Epithelial cell of proximal tubule (primary cell): ENCODE measurements at regions not wholly inside any gene's neighbourhood (a gene's known extent, or its start where the extent isn't known, plus 50 kb on each side); places are given as distances from the start of the nearest gene placed in this dataset.

ENCODE experiments used
- DNase-seq: peaks from one replicate; pipeline ENCODE4 v3.0.0-alpha.2; 2011; ENCODE audit warnings: low read depth
- H3K4me3 ChIP-seq: 2 replicates; pipeline ENCODE4 v1.5.1; 2011; ENCODE audit warnings: low read depth, mild to moderate bottlenecking, low read length
- TF ChIP-seq, protein P1 (sequence below): conservative IDR thresholded peaks from 2 replicates; pipeline ENCODE4 v1.5.1; 2012; ENCODE audit warnings: low read depth, mild to moderate bottlenecking, low read length

DNA sequence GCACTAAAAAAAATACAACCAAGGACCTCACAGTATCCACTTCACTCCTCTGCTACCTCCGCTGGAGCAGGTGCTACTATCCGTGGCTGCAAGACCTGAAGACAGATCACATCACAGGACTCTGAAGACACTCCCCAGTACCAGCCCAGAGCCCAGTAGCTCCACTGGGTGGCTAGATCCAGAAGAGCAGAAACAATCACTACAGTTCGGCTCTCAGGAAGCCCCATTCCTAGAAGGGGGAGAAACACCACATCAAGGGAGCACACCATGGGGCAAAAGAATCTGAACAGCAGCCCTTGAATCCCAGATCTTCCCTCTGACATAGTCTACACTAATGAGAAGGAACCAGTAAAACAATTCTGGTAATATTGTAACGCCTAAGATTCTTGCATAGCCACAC lies 494.0 kb upstream of the FAT3 start:
- DNase-seq = no peak
- no peak overlapping the region for H3K4me3 ChIP-seq
- TF ChIP-seq, protein P1, sequence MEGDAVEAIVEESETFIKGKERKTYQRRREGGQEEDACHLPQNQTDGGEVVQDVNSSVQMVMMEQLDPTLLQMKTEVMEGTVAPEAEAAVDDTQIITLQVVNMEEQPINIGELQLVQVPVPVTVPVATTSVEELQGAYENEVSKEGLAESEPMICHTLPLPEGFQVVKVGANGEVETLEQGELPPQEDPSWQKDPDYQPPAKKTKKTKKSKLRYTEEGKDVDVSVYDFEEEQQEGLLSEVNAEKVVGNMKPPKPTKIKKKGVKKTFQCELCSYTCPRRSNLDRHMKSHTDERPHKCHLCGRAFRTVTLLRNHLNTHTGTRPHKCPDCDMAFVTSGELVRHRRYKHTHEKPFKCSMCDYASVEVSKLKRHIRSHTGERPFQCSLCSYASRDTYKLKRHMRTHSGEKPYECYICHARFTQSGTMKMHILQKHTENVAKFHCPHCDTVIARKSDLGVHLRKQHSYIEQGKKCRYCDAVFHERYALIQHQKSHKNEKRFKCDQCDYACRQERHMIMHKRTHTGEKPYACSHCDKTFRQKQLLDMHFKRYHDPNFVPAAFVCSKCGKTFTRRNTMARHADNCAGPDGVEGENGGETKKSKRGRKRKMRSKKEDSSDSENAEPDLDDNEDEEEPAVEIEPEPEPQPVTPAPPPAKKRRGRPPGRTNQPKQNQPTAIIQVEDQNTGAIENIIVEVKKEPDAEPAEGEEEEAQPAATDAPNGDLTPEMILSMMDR = no peak

DNA sequence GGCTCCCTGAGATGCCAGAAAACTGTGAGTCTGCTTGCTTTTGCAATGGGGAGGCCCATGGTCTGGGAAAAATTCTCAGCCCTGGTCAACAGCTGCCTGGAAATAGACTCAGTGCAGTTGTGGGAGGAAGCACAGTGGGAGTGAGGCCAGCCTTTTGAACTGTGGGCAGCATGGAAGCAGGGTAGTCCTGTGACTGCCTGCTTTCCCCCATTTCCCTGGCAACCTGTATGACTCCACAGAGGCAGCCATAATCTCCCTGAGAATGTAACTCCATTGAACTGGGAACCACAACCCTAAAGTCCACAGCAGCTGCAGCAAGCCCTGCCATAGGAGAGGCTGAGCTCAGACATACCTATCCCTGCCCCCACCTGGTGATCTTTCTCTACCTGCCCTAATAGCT lies 494.6 kb upstream of the FAT3 start:
- TF ChIP-seq, protein P1 = no peak

DNA sequence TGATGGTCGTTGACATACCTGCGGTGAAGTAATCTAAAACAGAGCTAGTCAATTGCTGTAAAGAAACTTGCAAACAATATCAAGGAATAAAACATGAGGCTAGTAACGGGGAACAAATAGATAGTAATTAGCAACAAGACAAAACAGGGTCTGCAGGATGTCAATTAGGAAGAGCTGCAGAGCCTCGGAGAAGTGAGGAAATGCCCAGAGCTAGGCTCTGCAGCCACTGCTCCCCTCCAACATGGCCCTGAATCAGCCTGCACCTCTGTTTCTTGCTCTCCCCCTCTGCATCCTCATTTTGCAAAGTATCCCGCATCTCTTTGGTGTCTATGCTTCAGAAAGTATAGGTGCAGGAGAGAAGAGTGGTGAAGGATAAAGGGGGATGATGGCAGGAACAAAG lies 507.4 kb upstream of the FAT3 start:
- no peak for DNase-seq
- TF ChIP-seq, protein P1 = no peak
- no peak overlapping the region for H3K4me3 ChIP-seq

More for the DNA sequence above, 494.6 kb upstream of the FAT3 start:
- no peak overlapping the region for H3K4me3 ChIP-seq
- no peak for DNase-seq

DNA sequence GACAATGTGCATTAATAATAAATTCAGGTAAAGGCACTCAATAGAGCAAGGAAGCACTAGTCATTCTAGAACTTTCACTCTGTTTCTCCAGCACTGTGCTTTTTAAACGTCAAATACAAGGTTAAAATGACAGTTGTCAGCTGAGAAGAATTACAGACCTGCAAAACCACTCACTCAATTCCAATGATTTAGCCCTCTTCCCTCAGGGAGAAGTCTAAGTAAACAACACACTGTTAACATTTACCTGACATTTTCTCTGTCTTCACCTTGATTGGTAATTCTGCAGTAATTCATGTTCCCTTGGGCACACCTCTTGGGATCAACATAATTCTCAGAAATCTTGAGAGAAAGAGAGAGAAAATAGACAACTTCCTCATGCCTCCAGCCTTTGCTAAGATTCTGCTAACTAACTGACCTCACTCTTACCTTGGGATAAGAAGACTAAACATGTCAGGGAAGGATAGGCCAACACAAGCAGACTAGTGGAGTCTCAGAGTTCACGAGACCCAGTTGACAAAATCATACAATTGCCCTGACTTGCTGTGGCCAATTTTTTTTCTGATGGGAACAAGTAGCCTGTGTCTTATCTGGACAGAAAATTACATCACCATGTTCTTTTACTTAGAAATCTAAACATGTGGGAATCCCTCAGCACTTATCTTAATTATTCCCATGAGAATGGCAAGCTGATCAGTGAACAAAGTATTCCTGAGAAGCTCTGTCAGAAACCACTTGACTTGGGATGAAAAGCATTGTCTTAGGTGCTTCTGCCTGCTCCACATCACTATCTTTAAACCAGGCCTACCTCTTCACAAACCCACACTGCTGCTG lies 516.8 kb upstream of the FAT3 start:
- TF ChIP-seq, protein P1 = no peak
- no peak for DNase-seq
- no peak overlapping the region for H3K4me3 ChIP-seq

DNA sequence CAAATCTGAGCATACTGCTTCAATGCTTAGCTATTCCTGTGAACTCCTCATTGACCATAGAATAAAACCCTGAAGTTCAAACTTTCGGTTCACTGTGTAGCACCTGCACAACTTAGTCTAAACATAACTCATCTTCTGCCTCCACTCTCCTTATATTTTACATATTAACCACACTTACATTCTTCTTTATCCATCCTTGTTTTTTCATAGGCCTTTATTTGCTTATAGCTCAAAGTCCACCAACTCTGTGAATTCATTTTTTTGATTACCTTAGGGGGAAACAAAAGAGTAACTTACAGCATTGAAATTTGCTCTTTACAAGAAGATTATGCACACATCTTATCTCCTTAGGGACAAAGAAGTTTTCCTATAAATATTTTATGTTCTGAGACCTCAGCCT lies 521.6 kb upstream of the FAT3 start:
- H3K4me3 ChIP-seq = no peak overlapping the region
- TF ChIP-seq, protein P1 = no peak
- no peak for DNase-seq

DNA sequence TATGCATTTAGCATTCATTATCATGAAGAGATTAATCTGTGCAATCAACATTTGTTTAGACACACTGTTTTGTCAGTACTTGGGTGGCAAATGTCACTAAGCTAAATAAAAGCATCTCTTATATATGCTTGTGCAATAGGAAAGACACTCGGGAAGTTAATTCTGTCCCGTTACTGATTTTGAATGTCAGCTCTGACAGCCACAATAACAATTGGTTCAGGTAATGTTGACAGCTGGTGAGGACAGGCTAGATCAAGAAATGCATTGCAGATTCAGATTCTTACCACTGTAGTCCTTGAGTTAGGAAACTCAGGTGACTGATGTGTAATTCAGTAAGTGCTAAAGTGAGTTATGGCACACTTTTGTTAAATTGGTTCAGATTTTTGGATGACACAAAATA lies 523.8 kb upstream of the FAT3 start:
- TF ChIP-seq, protein P1 = no peak
- DNase-seq = no peak
- H3K4me3 ChIP-seq = no peak overlapping the region

DNA sequence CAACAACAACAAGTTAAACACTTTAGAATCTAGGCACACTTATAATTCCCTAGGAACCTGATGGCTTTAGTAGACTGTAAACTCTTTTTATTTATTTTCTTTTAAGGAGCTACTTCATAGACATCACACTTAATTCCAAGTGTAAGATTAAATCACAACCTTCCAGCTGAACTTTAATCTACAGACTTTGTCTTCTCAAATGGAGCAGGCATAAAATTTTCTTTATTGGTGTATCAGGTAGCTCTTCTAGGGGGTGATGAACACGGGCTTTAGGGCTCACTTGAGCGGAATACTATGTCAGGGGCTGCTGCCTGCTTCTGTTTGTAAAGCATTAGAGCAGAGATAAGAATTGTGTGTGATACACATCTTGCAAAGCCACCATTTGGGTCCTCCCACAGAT lies 525.8 kb upstream of the FAT3 start:
- TF ChIP-seq, protein P1 = no peak
- H3K4me3 ChIP-seq = no peak overlapping the region
- DNase-seq = no peak
